GM12873 (cell line): ENCODE measurements at regions not wholly inside any gene's neighbourhood (a gene's known extent, or its start where the extent isn't known, plus 50 kb on each side); places are given as distances from the start of the nearest gene placed in this dataset.

Experiments used
- CTCF ChIP-seq: IDR thresholded peaks from 2 replicates; pipeline ENCODE4 v1.5.1; 2012; ENCODE audit warnings: low read depth, mild to moderate bottlenecking, moderate library complexity, low read length, control low read depth; ENCODE audit not compliant: insufficient read depth; ENCODE audit errors: missing control alignments

GRCh38 chr17:70355185-70355584 lies 185.9 kb downstream of the KCNJ2 start:
- TF ChIP-seq CTCF = no peak

DNA sequence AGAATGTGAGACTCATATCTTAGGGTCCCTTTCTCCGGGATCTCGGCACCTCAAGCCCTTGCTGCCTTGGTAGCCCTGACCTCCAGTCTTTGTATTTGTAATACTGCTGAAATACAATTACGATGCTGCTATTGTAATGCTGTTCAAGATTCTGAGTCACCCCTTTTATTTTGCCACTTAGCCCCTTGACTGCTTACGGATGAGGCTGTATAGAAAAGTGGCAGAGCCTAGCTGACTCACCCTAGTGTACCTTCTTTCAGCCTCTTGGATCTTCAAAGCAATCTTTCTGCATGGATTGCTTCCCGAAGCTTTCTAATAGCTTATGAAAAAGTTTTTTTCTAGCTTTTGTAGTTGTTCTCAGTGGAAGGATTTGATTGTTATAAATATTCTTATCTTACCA lies 187.9 kb downstream of the KCNJ2 start:
- TF ChIP-seq CTCF = no peak

DNA sequence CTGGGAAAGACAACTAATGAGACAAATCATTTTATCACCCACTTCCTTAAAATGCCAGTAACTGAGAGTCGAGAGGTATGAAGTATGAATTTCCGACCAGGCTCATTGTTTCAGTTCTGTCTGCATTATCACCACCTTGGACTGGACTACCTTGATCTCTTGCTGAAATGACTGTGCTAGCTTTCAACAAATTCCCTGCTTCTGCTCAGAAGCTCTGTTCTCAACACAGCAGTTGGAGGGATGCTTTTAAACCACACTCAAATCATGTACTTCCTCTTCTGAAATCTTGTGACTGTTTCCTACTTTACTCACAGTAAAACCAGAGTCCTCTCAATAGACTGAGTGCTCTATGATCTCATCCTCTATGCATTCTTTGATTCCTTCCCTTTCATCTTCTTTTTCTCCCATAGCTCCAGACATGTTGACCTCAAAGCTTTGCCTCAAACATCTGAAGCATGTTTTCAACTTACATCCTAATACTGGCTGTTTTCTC lies 195.8 kb downstream of the KCNJ2 start:
- no peak for TF ChIP-seq CTCF

DNA sequence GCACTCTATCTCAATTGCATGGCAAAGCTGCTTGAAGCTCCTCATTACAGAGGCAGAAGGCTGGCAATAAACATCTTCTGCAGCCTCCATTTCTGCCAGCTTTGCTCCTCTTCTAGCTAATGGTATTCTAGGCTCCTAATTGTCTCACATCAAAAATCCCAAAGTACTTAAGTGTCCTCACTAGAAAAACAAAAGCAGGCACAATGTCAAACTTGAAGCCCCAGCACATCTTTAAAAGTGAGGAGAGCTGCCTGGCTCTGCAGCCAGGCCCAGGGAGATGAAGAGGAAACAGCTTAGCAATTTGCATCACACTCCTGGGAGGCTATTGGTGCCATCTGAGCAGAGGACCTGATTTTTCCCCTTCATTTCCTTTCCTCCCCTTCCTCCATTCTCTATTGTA lies 197.1 kb downstream of the KCNJ2 start:
- TF ChIP-seq CTCF = no peak

DNA sequence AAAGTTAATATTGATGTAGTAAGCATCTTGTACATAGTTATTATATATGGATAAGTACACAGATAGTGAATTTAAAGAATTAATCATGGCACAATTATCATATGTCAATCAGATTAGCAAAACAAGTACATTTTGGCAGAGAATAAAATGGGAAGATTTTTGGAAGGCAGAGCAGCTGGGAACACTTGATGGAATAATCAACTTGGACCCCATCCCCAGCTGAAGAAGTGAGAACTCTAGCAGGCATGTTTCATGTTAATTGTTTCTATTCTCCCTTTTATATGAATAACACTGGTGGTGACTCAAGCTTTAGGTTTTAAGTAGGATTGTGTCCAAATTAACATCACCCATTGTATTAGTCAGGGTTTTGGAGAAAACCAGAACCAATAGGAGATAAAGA lies 198.7 kb downstream of the KCNJ2 start:
- no peak for TF ChIP-seq CTCF

GRCh38 chr17:70369391-70369790 lies 200.1 kb downstream of the KCNJ2 start:
- no peak for TF ChIP-seq CTCF

DNA sequence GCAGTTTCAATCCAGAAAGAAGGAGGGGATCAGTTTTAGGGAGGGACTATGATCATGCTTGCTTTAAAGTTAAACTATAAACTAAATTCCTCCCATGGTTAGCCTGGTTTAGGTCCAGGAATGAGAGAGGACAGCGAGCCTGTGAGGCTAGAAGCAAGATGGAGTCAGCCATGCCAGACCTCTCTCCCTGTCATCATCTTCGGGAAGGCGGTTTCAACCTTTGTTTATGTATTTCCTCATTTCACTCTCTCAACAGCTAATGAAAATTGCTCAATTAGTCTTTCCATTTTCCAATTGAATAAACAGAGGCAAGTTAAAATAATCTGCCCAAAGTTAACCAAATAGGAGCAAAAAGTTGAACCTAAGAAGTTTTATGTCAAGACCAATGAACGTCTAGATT lies 201.5 kb downstream of the KCNJ2 start:
- no peak for TF ChIP-seq CTCF
